T-helper 2 cell treated with Interferon-gamma antibody and Interleukin-4, amounts not matched to agents 100 ng/mL and 5 ng/mL, for 36 hours (primary cell): ENCODE measurements at regions not wholly inside any gene's neighbourhood (a gene's known extent, or its start where the extent isn't known, plus 50 kb on each side); places are given as distances from the start of the nearest gene placed in this dataset.

Experiments
- intact Hi-C: fragments of 100-400 bp; cut with micrococcal nuclease; formaldehyde crosslinking; loops from one replicate; pipeline ENCODE4 v1.15.1; 2023

GRCh38 chr1:58149271-58149812 is 397.2 kb downstream of the OMA1 start:
- intact Hi-C loops, result no loop called here

- intact Hi-C loops, result no loop called here
Observed at GRCh38 chr1:58144698-58145270, 401.7 kb downstream of the OMA1 start.

- intact Hi-C loops, result no loop called here
Observed at GRCh38 chr1:58143972-58144697, 402.4 kb downstream of the OMA1 start.

GRCh38 chr1:58136387-58136786 is 410.1 kb downstream of the OMA1 start:
- intact Hi-C loops, result no loop called here

GRCh38 chr1:58135821-58136321 is 410.7 kb downstream of the OMA1 start:
- intact Hi-C loops, result no loop called here

GRCh38 chr1:58133562-58133961 is 413.0 kb downstream of the OMA1 start:
- intact Hi-C loops, result no loop called here

GRCh38 chr1:58123051-58123450 is 423.5 kb downstream of the OMA1 start:
- intact Hi-C loops, result no loop called here

GRCh38 chr1:58119971-58120370 is 426.6 kb downstream of the OMA1 start:
- intact Hi-C loops, result no loop called here

GRCh38 chr1:58116284-58116683 is 430.2 kb downstream of the OMA1 start:
- intact Hi-C loops, result no loop called here

GRCh38 chr1:58109646-58110200 is 436.8 kb downstream of the OMA1 start:
- intact Hi-C loops, result no loop called here

- intact Hi-C loops, result no loop called here
Observed at GRCh38 chr1:58108783-58109182, 437.7 kb downstream of the OMA1 start.

GRCh38 chr1:58107943-58108342 is 438.6 kb downstream of the OMA1 start:
- intact Hi-C loops, result no loop called here

GRCh38 chr1:58104960-58105359 is 441.6 kb downstream of the OMA1 start:
- intact Hi-C loops, result no loop called here

- intact Hi-C loops, result no loop called here
Observed at GRCh38 chr1:58096714-58097113, 449.8 kb downstream of the OMA1 start.

GRCh38 chr1:58095183-58095582 is 451.3 kb downstream of the OMA1 start:
- intact Hi-C loops, result no loop called here

- intact Hi-C loops, result no loop called here
Observed at GRCh38 chr1:58094221-58094620, 452.3 kb downstream of the OMA1 start.

- intact Hi-C loops, result no loop called here
Observed at GRCh38 chr1:58090640-58091039, 455.9 kb downstream of the OMA1 start.

GRCh38 chr1:58089898-58090534 is 456.5 kb downstream of the OMA1 start:
- intact Hi-C loops, result no loop called here

GRCh38 chr1:58084266-58084665 is 462.3 kb downstream of the OMA1 start:
- intact Hi-C loops, result no loop called here

- intact Hi-C loops, result no loop called here
Observed at GRCh38 chr1:58082596-58082995, 463.9 kb downstream of the OMA1 start.

GRCh38 chr1:58076258-58076657 is 470.3 kb downstream of the OMA1 start:
- intact Hi-C loops, result no loop called here

- intact Hi-C loops, result no loop called here
Observed at GRCh38 chr1:58075188-58075578, 471.3 kb downstream of the OMA1 start.
